CD4-positive, alpha-beta T cell treated with Interleukin-2 at 100 ng/mL for 4 hours (primary cell): ENCODE measurements at regions not wholly inside any gene's neighbourhood (a gene's known extent, or its start where the extent isn't known, plus 50 kb on each side); places are given as distances from the start of the nearest gene placed in this dataset.

ENCODE experiments used
- DNase-seq: peaks from one replicate; pipeline ENCODE4 v3.0.0-alpha.2; 2020; ENCODE audit warnings: low spot score

DNA sequence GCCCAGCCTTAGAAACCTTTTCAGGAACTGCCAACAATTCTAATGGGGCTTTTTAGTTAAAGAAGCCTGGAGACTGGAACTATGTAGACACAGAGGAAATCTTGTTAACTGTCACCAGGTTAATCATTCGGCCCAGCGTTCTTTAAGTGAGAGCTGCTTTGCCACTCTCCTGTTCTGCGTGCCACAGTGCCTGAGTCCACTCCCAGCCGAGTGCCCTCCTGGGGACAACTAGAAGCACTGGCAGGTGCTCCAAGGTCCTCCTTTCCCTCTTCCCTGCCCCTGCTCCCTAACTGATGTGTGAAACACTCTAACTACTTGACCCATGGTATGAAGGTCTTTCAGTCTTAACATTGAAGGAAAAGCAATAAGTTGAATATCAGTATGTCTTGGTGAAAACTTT lies 151.2 kb upstream of the TLL1 start:
- DNase-seq = no peak

DNA sequence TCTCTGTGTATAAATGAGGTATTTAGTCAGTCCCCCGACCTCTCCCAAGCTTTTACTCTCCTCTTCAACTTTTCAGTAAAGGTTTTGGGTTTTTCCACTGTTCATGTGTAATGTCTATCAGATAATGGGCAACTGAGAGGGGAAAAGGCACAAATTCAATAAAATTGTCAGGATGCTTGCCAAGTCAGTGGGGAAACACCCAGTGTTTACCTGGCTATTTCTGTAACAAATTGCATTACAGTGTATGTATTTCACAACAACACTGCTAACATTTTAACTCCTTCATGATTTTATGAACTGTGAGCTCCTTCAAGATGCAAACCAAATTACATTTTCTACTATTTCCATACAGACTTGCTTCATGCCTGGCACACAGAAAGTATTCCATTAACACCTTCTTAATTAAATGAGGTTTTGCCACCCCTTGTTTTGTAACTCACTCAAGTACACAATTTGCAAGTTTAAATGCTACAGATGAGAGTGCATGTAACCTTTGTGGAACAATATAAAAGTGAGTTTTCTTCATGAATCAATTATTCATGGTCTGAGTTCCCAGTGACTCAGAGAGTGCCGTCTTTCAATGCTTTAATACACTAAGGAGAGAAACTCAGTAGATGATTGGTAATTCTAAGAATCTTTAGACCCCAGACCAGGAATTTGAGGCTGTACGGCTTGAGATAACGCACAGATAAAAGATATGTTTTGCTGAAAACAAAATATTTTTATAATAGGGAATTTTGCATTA lies 149.8 kb upstream of the TLL1 start:
- no peak for DNase-seq

DNA sequence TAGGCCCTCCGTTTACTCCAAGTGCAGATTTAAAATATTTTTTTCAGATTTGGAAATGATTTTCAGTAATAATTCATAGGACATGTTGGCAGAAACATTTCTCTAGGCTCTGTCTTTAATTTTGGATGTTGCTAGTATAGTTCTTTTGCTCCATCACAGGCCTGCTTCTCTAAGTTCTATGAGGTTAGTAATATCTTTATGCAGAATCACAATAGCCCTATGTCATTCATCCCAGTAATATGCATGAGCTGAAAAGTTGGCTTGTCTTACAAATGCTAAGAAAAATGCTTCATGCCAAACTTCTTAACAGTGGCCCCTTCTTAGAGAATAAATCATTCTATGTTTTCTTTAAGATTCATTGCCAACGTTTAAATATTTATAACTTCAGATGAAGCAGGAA lies 148.3 kb upstream of the TLL1 start:
- no peak for DNase-seq

DNA sequence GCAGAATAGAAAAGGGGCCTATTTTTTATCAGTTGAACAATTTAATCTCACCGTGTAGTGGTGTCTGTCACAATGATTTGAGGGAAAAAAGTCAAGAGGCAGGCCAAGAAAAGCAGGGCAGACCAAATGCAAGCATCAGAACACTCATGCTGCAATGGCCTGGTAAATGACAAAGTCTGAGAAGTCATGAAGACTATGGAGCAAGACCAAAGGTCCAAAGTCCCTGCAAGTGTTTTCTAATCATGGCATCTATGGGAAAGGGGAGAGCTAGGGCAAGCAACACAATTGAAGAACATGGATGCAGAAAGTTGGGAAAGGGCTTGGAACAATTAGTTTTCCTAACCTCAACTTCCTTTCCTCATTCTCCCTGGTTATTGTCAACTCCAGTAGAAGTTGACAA lies 147.7 kb upstream of the TLL1 start:
- no peak for DNase-seq

DNA sequence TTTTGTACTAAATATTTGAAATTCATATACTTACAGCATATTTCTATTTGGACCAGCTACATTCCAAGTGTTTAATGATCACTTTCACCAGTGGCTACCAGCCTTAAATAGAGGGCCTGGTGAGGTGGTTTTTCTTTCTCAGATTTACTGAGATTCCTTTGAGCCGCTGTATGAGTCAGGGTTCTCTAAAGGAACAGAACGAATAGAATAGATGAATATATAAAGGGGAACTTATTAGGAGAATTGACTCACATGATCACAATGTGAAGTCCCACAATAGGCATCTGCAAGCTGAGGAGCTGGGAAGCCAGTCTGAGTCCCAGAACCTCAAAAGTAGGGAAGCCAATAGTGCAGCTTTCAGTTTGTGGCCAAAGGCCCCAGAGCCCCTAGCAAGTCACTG lies 146.2 kb upstream of the TLL1 start:
- DNase-seq = no peak

DNA sequence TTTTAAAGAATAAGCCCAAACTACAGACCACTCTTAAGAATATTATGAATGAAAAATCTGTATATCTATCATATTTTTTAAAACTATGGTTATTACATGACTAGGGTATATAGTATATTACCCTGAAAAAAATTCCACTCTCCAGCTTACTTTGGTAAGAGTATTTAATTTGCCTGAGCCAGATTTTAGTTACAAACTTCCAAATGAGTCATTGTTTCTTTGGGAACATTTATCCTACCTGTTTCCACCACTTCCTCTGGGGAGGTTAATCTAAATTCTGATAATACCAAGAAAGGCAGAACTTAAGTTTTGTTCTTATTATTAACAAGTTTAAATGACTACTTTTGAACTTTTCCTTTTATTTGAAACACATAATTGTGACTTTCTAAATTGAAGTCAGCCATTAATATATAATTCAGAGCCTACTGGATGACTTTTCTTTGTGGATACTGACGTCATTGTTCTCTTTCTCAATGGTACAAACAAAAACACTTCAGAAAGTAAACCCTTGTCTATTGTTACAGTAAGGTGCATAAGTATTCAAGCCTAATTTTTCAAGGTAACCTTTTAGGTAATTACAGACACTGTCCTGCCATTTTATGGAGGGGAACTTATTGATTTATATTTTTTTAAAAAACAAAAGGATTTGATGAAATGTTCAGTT lies 135.6 kb upstream of the TLL1 start:
- DNase-seq = no peak

DNA sequence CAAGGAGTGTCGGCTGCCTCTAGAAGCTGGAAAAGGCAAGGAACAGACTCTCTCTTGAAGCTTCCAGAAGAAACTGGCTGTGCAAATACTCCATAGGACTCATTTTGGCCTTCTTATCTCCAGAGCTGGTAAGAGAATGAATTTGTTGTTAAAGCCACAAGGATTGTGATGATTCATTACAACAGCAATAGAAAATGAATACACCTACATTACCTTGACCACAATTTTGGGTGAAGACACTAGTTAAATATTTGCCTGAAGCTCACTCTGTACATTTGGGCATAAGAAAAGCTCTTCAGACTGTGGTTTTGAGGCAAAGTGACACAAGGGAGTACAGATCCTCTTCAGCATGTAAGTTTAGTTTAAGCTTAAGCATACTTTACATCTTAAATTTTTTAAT lies 134.5 kb upstream of the TLL1 start:
- no peak for DNase-seq

DNA sequence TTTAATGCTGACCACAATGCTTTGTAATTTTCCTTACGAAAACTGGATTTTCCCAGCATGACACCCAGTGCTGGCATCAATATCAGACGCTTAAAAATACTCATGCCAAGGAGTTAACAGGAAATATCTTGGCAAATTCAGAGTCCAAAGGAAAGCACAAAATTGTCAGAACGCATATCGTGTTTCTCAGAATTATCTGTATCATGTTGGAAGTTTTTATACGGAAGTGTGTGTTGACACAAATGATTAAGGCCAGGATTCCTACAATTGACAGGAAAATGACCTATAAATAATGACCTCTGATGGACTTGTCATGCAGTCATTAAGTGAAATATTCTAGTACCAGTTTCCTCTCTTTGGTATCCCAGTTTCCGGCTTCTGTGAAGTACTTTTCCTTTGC lies 132.1 kb upstream of the TLL1 start:
- no peak for DNase-seq

DNA sequence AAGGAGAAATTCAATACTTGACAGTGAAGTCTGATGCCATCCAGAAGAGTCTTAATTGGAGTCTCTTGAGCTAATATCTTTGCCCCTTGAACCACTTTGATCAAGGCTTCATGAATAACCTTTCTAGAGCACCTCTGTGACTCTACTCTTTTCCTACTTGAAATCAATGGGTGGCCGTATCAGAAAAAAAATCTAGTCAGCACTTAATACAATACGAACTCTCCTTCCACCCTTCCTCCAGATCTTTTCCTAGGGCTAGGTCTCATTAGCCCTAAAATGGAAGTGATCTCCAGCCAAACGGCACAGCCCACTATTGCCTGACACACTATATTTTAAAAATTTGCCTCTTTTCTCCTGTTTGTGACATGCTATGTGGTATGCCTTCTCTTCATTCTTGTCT lies 129.6 kb upstream of the TLL1 start:
- DNase-seq = no peak

DNA sequence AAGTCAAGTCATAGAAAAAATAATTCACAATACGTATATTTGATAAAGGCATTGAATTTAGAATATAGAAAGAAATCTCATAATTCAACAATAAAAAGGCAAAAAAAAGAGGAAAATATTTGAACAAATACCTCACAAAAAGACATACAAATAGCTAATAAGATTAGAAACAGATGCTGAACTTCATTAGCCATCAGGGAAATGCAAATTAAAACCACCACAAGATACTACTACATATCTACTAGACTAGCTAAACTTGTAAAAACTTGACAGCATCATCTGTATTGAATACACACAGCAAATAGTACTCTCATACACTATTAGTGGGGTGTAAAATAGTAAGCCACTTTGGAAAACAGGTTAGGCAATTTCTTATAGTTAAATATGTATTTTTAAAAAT lies 128.7 kb upstream of the TLL1 start:
- DNase-seq = no peak

DNA sequence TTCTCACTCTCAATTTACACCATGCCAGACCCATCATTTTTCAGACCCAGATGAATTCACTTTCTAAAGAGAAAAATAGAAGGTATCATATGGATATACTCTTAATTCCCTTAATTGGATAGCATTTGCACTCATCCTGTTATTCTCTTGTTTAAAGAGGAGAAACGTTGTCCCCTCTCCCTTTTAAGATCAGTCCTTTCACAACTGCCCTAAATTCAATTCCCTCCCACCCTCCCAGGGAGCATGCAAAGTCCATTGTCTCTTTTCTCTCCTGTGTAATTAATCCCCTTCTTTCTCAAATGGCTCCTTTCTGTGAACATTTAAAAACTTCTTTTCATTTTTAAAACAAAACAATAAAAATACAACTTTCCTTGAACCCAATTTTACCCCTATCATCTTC lies 124.7 kb upstream of the TLL1 start:
- DNase-seq = no peak

DNA sequence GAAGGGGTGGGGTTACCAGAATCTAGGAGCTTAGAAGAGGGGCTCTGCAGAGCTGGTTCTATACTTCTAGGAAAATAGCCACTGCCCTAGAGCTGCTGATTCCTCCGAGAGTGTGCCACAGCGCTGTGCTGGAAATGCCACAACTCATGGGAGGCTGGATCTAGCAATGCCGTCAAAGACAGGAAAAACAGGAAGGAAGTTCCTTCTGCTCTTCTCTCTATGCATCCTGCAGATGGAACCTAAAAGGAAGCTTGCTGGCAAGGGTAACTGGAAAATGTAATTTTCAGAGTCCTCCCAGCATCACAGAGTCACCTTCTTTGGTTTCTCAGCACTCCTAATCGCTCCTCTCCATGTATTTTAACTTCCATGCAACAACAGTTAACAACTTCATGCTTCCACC lies 121.2 kb upstream of the TLL1 start:
- no peak for DNase-seq

DNA sequence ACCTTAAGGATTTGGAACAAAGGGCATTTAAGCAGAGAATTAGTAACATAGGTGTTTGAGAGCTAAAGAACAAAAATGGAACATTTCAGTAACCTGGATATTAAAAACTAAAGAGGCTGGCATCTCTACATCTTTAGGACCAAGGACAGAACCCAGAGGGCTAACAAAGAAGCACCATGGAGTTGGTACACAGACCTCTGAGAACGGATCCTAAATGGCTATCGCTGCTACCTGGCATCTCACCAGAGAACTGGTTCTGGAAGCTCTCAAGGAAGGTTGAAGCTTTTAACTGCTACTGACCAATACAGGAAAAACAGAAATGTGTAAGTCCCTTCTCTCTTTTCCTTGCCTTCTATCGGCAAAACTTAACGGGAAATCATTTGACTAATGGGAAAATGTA lies 118.4 kb upstream of the TLL1 start:
- no peak for DNase-seq

DNA sequence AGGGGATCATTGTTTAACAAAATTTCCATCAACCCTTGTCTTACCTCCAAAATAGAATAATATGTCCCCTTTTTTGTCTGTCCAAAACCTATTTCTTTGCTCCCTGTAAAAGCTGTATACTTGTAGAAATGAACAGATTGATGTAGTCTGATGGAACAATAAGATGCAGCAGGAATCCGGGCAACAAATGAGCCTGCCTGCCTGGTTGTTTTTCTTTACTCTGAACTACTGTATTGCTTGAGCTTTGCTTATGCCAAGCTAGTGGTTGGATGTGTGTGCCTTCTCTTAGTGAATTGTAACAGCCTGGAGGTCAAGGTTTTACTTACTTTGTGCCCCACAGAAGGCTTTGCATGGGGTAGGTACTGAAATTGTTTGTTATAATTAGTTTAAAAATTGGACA lies 116.2 kb upstream of the TLL1 start:
- no peak for DNase-seq

DNA sequence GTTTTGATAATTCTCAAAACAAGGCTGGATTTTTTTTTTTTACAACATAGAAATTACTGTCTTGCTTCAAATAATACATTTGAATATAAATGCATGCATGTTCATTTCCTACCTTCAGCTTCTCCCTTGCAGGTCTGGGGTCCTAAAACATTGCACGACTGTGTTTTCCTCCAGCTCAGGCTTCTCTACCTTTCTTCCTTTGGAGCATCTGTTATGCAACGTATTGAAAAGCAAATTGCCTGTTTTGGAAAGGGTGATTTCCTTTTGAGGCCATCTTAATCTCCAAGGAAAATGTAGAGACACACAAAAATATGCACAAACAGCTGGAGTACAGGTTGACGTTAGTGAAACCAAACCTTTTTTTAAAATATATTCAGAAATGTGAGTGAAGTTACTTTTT lies 115.6 kb upstream of the TLL1 start:
- no peak for DNase-seq

DNA sequence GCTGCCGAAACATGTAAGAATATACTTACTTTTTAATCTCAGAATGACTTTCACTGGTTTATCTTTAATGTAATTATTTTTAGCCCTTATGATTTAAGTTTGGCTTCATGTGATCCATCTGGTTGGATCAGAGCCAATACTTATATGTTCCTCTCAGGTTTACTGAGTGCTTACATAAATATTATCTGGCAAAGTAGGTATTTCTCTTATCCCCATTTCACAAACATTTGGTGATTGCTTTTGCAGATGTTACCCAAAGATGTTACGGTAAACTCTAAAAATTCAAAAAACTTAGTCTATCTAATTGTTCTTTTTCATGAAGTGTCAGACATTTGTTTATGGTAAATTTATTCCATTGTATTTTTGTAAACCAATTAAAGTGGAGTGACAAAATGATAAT lies 115.0 kb upstream of the TLL1 start:
- no peak for DNase-seq

DNA sequence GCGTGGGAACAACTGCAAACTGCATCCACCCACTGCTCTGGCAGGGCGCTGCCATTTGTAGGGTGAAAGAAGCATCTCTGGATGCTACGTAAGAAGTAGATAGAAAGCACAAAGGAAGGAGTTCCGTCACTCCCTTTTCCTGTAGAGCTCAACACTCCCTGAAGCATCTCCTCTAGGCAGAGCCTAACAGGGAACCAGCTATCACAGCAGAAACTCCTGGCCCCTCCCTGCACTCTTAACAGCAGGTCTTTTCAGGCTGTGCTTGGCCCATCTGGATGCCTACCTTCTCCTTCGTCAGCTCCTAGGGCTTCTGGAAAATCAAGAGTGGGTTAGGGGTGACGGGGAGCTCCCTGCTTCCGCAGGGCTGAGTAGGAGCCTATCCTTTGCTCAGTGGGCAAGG lies 112.9 kb upstream of the TLL1 start:
- DNase-seq = no peak

DNA sequence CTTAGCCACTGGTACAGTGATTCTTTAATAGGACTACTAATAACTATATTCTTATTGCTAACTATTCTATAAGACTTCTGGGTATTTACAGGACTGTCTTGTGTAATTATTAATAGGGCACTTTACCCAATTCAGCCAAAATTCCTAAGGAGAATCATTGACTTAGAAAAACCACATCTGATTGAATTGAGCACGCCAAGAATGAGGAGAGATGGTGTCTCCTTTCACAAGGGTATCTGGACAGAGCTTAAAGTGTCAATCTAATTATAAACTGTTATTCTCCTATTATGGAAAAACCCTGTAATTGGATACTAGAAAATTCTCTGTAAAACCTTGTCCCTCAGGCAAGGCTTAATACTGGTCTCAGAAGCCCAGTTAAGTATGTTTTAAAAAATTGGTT lies 111.1 kb upstream of the TLL1 start:
- DNase-seq = no peak

DNA sequence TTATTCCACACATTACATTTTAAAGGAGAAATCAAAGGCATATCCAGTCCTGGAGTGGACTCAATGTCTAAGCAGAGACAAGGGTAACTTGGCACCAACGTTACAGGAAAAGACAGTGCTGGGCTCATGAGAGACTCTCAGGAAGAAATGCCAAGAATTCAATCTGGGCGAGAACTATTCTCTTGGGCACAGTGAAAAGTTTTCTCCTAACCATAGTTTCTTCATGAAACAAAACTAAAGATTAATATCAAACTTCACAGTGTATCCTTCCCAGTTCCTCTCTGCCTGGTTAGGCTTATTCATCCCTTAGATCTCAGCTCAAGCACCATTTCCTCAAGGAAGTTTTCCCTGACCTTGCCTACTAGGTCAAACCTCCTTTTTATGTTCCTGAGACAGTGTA lies 109.4 kb upstream of the TLL1 start:
- DNase-seq = no peak

DNA sequence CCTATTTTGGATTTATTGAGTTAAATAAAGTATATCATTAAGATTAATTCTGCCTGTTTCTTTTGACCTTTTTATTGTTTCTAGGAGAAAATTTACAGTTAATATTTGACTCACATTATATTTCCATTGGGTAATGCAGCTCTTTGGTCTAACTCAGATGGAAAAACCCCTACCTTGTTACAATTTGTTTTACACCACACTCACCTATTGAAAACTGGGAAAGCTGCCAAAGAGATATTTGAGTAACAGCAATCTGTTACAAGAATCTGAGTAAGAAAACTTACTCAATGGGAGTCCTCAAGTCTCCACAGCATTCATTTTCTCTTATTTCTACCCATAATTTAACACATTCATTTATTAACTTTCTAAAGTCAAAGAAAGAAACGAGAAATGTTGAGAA lies 108.0 kb upstream of the TLL1 start:
- DNase-seq = no peak

DNA sequence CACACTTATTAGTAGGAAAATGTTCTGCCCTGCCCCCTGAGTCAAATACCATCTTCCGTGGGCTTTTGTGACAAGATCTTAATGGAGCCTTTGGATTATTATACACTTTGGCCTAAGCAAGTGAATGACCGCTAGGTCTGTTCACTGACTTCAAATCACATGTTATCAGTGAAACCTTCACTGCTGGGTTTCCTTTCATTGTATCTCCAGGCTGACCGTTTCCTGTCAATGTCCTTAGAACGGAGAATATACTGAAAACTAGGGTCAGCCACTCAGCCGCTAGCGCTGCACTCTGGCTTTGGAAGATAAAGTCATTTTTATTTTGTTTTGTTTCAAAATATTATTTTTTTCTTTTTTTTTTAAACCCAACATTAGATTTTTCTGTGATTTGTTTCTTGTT lies 107.0 kb upstream of the TLL1 start:
- no peak for DNase-seq

DNA sequence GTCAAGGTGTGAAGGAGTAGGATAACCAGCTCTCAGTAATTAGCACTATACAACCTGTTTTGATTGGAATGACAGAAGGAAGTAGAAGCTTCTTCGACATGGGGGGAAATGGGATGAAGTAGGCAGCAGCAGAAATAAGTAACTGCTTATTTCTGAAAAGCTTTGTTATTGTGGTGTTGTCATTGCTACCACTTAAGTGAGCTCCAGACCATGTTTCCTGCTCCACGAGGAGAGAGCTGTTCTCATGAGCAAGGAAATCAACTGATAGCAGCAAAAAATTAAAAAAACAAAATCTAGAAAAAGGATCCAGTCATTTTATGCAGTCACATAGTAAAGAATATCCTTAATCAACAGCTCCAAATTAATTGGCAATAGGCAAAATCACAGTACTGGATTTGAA lies 106.1 kb upstream of the TLL1 start:
- DNase-seq = no peak

DNA sequence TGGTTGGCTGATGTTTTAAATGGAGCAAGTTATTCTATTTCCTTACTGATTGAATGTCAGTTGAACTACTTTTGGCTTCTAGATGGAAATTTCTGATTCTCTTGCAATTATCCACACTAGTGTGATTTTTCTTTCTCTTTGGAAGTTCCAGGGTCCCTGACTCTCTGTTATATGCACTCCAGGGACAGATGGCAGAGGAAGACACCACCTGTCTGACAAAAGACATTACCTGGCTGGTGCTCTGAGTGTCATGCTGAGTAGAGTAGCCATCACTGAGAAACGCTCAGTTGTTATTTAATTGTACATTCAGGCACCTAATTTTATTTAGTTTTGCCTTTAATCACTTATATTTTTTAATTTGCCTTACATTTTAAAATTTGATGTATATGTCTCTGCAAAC lies 105.4 kb upstream of the TLL1 start:
- no peak for DNase-seq

DNA sequence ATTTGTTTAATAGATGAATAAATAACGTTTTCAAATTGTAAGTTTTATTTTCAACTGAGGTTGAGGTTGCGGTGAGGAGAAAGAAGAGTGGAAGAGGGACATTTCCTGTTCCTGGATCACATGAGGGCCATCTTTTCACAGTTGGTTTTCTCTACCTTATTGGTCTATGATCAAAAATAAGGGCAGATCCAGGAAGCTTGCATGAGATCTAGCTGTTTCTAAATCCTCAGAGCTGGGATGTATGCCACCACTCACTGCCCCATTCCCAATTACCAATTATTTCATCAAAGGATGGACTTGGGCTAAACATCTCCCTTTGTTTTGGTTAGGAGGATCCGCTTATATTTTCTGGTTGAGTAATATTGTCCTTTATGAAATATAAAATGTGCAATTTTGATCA lies 104.8 kb upstream of the TLL1 start:
- no peak for DNase-seq
